ENCODE measurements at regions not wholly inside any gene's neighbourhood (a gene's known extent, or its start where the extent isn't known, plus 50 kb on each side); places are given as distances from the start of the nearest gene placed in this dataset.

DNA sequence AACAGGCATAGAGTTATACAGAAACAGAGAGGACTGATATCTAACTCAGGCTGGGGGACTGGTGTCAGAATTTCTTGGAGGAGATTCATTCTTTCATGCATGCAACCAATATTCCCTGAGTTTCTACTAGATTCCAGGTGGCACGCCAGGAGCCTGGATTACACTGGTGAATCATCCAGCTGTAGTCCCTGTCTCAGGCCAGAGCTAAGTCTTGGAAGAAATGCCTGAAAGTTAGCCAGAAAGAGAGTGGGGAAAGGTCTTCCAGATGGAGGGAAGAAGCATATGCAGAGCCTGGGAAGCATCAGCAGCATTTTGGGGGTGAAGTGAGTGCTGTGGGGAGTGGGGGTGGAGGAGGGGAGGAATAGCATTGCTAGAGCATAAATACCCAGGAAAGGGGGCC lies 239.1 kb downstream of the OMA1 start:
- DNase-seq, result no peak

GRCh38 chr1:58305622-58306021 lies 240.9 kb downstream of the OMA1 start:
- no peak for DNase-seq

- DNase-seq, result no peak
These were observed 242.1 kb downstream of the OMA1 start for GRCh38 chr1:58304346-58304975.

GRCh38 chr1:58303841-58304240 lies 242.7 kb downstream of the OMA1 start:
- DNase-seq, result no peak

- DNase-seq, result no peak
These were observed 253.1 kb downstream of the OMA1 start for GRCh38 chr1:58293388-58293787.

GRCh38 chr1:58290685-58291372 lies 255.7 kb downstream of the OMA1 start:
- DNase-seq, result no peak

DNA sequence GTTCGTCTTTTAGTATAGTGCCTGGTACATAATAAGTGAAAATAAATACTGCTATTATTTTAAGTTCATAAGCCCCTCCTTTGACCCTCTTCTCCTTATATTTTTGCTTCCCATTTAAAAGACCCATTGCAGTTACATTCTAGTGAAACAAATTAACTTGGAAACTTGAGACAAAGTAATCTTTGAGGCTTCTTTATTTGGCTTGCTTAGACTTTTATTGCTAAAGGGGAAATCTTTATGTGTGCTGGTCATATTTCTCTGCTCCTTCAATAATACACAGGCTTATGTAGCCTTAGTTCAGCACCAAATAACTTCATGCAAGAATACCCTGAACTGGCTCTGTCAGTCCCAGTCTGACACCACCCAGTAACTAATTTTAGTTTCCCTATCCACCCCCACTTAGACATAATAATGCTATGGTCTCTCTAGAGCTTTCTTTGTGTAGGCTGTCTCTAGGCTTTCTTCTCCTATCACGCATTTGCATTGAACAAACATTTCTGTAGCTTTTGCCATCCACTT lies 257.8 kb downstream of the OMA1 start:
- DNase-seq, result no peak

- no peak for DNase-seq
These were observed 258.5 kb downstream of the OMA1 start for GRCh38 chr1:58287894-58288623.

GRCh38 chr1:58284225-58284510 lies 262.4 kb downstream of the OMA1 start:
- no peak for DNase-seq

GRCh38 chr1:58283388-58284224 lies 262.9 kb downstream of the OMA1 start:
- no peak for DNase-seq

DNA sequence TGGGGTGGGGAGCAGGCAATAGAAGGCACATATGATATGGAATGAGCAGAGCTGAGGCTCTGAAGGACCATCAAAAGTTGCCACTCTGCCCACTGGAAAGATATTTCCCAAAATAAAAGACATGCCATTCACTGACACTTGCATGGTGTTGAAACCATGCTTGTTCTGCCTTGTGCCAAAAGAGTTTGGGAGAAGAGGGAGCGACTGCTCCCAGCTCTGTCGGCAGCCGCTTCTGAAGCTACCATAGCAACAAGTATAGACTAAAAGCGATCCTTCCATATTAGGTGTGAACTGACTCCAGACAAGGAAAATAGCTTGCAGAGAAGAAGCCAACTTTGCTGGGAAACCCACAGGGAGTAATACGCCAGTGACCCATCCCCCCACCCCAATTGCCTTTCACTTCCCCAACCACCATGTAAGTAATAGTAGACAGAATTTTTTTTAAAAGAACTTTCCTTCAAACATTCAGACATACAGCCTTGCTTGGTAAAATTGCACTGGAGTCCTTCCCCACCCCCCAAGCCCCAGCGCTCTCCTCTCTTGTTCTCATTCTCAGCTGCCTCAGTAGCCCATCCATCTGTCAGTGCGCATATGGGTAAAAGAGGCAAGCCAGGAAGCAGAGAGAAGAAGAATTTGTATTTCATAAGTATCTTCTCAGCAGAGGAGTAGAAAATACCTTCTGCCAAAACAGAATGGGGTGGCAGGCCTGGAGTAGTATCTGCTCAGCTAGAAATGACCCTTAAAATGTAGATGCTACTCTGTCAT lies 263.7 kb downstream of the OMA1 start:
- DNase-seq, result no peak

DNA sequence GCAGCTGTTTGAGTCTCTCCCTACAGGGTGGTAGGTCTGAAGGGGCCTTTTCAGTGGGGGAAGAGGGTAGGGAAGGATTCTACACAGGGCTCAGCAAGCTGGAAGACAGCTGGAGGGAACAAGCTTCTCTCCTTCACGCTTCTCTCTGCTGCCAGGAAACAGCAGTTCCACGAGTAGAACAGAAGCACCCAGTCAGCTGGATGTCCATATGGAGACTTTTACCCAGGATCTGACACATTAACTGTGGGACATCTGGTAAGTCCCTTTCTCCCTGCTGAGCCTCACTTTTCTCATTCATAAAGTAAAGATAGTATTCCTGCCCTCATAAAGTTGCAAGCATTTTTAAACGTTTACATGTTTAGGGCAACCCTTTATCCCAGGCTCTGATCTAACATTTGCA lies 280.3 kb downstream of the OMA1 start:
- DNase-seq, result no peak

- no peak for DNase-seq
These were observed 282.1 kb downstream of the OMA1 start for GRCh38 chr1:58264462-58264861.

DNA sequence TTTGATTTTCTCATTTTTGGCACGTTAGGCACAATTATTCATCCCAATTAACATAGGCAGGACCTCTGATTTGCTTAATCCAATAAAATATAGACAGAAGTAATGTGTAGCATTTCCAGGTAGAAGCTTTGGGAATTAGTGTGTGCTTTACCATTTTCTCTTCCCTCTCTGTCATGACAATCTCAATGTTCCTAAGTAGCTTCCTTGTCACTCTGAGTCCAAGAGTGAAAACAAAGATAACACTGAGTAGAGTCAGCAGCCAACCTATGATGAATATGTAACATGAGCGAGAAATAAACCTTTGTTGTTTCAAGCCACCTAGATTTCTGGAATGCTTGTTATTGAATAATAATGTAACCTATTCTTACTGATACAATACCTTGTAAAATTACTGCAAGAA lies 283.8 kb downstream of the OMA1 start:
- no peak for DNase-seq

DNA sequence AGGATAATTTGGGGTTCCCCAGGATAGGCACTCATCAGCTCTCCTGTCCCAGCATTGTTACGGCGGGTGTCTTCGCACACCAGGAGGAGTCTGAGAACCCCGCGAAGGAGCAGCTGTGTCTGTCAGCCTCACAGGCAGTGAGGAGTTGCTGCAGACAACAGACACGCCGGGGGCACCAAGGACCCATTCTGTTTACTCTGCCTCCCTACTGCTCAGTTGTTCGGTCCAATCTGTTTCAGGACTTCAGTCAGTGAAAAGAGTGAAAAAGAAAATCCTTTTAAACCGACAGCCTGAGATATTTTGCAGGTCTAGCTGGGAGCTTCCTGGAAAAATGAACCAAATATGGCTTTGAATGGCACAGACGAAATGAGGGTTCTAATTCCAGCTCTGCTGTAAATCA lies 288.4 kb downstream of the OMA1 start:
- DNase-seq, result no peak

DNA sequence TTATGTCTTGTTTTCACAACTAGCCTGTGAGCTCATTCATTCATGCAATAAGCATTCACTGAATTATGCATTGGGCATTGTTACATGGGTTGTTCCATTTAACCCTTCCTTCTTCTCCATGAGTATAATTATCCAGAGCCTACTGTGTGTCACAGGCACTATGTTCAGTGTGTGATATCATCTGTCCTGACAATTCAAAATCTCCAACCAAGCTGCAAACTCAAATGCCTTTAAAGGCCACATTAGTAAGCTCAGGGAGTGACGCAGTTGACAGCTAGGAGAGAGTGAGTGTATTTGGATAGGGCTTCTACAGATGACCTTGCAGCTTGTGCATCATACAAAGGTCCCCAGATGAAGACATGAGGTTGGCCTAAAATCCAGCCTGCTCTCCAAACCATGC lies 289.5 kb downstream of the OMA1 start:
- no peak for DNase-seq

DNA sequence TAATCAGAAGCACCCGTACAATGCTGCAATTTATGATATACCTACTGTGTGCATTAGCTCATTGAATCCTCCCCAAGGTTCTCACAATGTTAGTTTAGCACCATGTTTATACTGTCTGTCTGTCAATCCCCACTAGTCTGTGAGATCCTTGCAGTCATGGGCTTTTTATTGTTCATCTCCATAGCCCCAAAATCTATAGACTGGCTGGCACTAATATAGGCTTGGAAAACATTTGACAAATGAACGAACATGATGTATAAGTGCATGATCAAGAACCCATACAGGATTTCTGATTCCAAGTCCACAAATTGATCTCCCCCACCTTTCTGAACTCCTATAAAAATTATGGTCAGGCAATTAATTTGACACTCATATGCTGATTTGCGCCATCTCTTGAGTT lies 290.0 kb downstream of the OMA1 start:
- no peak for DNase-seq

DNA sequence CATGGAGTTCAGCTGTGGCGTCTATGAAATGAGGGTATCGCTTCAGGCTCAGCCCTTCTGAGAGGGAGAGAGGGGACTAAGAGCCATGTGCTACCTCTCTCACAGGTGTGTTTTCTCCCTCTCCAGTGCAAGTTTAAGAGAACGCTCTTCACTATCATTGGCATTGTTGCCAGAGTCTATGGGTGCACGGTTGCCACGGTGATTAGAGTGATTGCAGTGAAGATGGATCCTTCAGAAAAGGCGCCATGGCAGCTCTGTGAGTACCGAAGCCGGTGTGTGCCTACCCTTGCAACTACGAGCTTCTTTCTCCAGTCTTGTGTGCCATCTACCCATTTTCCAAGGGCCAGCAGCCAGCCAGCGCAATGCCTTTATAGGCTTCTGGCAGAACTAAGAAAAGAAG lies 290.5 kb downstream of the OMA1 start:
- DNase-seq, result no peak

GRCh38 chr1:58255192-58255591 lies 291.3 kb downstream of the OMA1 start:
- no peak for DNase-seq

DNA sequence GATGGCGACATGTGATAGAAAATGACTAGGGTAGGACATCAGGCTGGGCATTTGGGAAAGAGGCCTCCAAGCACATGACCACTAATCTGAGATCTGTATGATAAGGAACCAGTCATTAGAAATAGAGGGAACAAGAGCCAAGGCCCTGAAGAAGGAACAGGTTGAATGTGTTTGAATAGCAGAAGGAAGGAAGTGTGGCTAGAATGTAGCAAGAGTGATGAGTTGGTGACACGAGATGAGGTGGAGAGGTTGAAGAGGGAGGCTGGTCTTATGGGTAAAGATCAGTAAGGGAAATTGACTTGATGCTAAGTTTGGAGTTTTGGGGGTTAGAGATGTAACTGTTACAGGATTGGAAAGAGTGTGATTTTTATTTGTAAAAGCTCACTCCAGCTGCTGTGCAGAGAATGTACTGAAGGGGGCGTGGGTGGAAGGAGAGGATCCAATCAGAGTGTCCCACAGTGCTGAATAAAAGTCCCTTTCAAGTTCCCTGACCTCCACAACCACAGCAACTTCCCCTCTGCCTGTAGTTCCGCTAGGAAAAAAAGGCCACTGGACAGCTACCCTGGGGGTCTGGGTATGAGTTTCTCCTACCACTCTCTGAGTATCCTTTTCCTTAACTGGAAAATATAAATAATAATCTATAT lies 295.0 kb downstream of the OMA1 start:
- no peak for DNase-seq

- no peak for DNase-seq
These were observed 296.0 kb downstream of the OMA1 start for GRCh38 chr1:58250587-58250948.

Measured in stimulated activated naive CD4-positive, alpha-beta T cell treated with Interleukin-2 at 50 U/mL for 16 hours (primary cell).